ENCODE measurements at regions not wholly inside any gene's neighbourhood (a gene's known extent, or its start where the extent isn't known, plus 50 kb on each side); places are given as distances from the start of the nearest gene placed in this dataset.
A peak's percentile ranks its signal among the peaks of the same experiment; 100 is the strongest.

DNA sequence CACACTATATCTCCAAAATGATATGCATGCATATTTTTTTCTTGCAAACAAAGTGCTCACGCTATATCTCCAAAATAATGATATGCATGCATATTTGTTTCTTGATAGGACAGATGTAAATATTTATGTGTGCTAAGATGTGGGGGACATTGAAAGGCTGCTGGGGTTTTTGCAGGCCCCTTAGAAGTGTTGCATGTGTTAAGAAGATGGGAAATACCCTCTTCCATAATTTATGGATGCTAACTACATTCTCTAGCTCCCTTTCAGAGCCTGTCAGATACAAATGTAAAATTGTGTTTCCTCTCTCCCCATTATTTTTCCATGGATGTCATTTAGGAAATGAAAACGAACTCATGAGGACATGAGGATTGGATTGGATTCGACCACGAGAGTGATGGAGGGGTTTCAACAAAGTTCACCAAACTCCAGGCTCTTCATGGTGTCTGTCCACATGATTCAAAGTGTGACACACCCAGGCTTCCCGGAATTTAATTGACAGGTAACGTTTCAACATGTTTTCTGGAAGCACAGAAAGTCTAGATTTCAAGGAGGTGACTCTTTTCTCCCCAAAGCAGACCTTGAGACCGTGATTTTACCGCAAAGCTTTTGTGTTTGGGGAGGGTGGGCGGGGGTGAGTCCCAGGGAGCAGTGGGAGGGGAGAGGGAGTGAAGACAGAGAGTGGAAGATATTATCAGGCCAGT lies 94.4 kb upstream of the CD99 start:
- peaks cover 11% of the 10 kb centered on the region for H3K4me1 ChIP-seq (ENCODE audit: control insufficient read depth, insufficient read depth, low read length)

DNA sequence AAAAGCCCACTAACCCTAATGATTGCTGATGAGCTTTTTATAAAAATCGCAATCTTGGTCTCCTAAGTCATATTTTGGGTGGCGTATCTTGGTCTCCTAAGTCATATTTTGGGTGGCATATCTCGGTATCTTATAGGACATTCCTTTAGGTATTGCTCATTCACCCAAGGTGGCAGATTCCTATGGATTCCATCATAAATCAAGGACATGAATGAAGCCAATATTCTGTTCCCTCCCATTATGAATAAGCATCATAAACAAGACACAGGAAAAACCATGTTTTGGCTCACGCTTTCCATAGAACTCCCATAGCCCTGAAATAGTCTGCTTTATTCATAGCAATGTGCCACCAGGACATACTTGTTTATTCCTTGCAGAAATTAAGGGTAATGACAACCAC lies 95.0 kb upstream of the CD99 start:
- H3K9ac ChIP-seq (ENCODE audit: low read depth, low read length): no peak overlapping the region
- no peak overlapping the region for H3K4me3 ChIP-seq (ENCODE audit: low read depth, low read length)
- no peaks in the 10 kb centered on the region for H3K9me3 ChIP-seq (ENCODE audit: control insufficient read depth, insufficient read depth, low read length)
- H3K27ac ChIP-seq (ENCODE audit: low read depth, low read length): no peak overlapping the region
- no peaks in the 10 kb centered on the region for H3K27me3 ChIP-seq (ENCODE audit: control insufficient read depth, insufficient read depth, low read length)
- H3K4me1 ChIP-seq (ENCODE audit: control insufficient read depth, insufficient read depth, low read length): peaks cover 11% of the 10 kb centered on the region
- no peaks in the 10 kb centered on the region for H3K36me3 ChIP-seq (ENCODE audit: control insufficient read depth, insufficient read depth, low read length)

More for the DNA sequence above, 94.4 kb upstream of the CD99 start:
- H3K27ac ChIP-seq (ENCODE audit: low read depth, low read length): no peak overlapping the region
- no peaks in the 10 kb centered on the region for H3K9me3 ChIP-seq (ENCODE audit: control insufficient read depth, insufficient read depth, low read length)
- H3K4me3 ChIP-seq (ENCODE audit: low read depth, low read length): no peak overlapping the region
- H3K36me3 ChIP-seq (ENCODE audit: control insufficient read depth, insufficient read depth, low read length): no peaks in the 10 kb centered on the region
- no peaks in the 10 kb centered on the region for H3K27me3 ChIP-seq (ENCODE audit: control insufficient read depth, insufficient read depth, low read length)
- no peak overlapping the region for H3K9ac ChIP-seq (ENCODE audit: low read depth, low read length)

DNA sequence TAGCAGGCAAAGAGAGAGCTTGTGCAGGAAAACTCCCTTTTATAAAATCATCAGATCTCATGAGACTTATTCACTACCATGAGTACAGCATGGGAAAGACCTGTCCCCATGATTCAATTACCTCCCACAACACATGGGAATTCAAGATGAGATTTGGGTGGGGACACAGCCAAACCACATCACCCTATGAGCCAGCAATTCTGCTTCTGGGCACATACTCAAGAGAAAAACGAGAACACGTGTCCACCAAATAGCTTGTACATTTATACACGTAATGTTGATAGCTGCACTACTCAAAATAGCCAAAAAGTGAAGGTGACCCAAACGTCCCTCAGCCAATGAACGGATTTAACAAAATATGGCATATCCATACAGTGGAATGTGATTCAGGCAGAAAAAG lies 94.5 kb upstream of the DHRSX start:
- H3K27ac ChIP-seq (ENCODE audit: low read depth, low read length): no peak overlapping the region
- no peaks in the 10 kb centered on the region for H3K27me3 ChIP-seq (ENCODE audit: control insufficient read depth, insufficient read depth, low read length)
- H3K9ac ChIP-seq (ENCODE audit: low read depth, low read length): no peak overlapping the region
- no peaks in the 10 kb centered on the region for H3K9me3 ChIP-seq (ENCODE audit: control insufficient read depth, insufficient read depth, low read length)
- H3K36me3 ChIP-seq (ENCODE audit: control insufficient read depth, insufficient read depth, low read length): no peaks in the 10 kb centered on the region
- peaks cover 11% of the 10 kb centered on the region for H3K4me1 ChIP-seq (ENCODE audit: control insufficient read depth, insufficient read depth, low read length)
- H3K4me3 ChIP-seq (ENCODE audit: low read depth, low read length): no peak overlapping the region

DNA sequence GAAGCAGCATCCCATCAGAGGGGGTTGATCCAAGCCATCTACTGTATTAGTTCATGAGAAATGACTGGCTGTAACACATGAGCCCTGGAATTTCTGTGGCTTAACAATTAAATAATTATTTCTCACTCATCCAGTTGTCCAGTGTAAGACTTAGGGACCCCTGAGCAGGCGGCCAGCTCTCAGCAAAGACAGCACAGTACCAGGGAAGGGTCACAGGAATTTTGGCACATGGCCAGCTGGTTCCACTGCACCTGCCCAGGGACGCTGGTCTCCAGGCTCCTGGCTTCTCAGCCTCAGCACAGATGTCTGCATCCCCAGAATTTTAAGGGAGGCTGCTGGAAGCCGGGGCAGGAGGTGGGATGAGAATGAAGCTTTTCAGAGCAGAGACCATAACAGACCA lies 93.7 kb upstream of the DHRSX start:
- Histone ChIP-seq H3K9ac (ENCODE audit: low read depth, low read length) (no peak overlapping the region), H3K4me3 (ENCODE audit: low read depth, low read length) (no peak overlapping the region), H3K36me3 (ENCODE audit: control insufficient read depth, insufficient read depth, low read length) (no peaks in the 10 kb centered on the region), H3K27ac (ENCODE audit: low read depth, low read length) (no peak overlapping the region), H3K27me3 (ENCODE audit: control insufficient read depth, insufficient read depth, low read length) (no peaks in the 10 kb centered on the region), H3K4me1 (ENCODE audit: control insufficient read depth, insufficient read depth, low read length) (peaks cover 11% of the 10 kb centered on the region), H3K9me3 (ENCODE audit: control insufficient read depth, insufficient read depth, low read length) (no peaks in the 10 kb centered on the region)

DNA sequence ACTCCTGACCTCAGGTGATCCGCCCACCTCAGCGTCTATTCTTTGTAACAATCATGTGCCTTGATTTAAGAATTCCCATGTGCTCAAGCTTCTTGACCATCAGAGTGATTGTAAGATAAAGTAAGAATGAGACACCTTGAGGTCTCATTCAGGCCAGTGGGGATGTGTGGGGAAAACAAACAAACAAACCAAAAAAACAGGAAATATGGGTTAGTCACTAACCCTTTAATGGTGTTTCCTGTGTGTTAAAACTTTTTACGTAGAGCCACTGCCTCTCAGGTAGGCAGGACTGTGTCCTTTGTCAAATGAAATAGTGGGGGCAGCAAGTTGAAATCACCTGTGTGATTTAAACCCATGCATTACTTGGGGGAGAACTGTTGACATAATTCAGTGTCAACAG lies 91.5 kb upstream of the DHRSX start:
- no peak overlapping the region for H3K4me3 ChIP-seq (ENCODE audit: low read depth, low read length)
- no peaks in the 10 kb centered on the region for H3K36me3 ChIP-seq (ENCODE audit: control insufficient read depth, insufficient read depth, low read length)
- no peaks in the 10 kb centered on the region for H3K9me3 ChIP-seq (ENCODE audit: control insufficient read depth, insufficient read depth, low read length)
- H3K27me3 ChIP-seq (ENCODE audit: control insufficient read depth, insufficient read depth, low read length): no peaks in the 10 kb centered on the region
- H3K4me1 ChIP-seq (ENCODE audit: control insufficient read depth, insufficient read depth, low read length): peaks cover 11% of the 10 kb centered on the region
- no peak overlapping the region for H3K9ac ChIP-seq (ENCODE audit: low read depth, low read length)
- H3K27ac ChIP-seq (ENCODE audit: low read depth, low read length): peak overlapping the region; percentile 9

DNA sequence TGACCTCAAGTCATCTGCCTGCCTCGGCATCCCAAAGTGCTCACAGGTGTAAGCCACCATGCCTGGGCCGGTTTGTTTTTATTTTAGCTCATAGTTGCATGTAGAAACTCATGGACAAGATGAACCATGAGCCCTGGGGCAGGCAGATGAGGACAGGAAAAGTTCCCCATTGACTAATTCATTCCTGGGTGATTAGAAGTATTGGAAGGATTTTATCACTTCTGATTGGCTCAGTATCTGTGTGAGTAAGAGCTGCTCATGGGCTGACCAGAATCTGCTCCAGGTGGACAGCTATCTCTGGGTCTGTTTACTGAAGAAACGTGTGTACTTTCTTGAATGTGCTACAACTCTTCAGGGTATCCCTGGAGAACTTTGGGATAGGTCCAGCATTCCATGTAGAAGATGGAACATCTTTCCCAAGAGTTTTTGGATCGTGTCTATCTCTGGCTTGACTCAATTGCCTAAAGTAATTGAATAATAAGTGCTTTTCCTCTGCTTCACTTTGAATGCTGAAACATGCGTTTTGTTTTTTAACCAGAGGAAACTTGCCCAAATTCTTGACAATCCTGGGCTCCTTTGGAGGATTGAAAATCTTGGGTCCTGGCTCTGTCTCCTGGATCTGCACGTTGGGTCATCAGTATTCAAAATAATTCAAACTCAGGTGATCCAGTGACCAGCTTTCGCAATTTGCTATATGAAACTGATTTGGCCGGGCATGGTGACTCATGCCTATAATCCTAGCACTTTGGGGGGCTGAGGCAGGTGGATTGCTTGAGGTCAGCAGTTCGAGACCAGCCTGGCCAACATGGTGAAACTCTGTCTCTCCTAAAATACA lies 88.6 kb upstream of the DHRSX start:
- H3K36me3 ChIP-seq (ENCODE audit: control insufficient read depth, insufficient read depth, low read length): no peaks in the 10 kb centered on the region
- H3K27ac ChIP-seq (ENCODE audit: low read depth, low read length): no peak overlapping the region
- peaks cover 27% of the 10 kb centered on the region for H3K4me1 ChIP-seq (ENCODE audit: control insufficient read depth, insufficient read depth, low read length)
- H3K9ac ChIP-seq (ENCODE audit: low read depth, low read length): no peak overlapping the region
- H3K9me3 ChIP-seq (ENCODE audit: control insufficient read depth, insufficient read depth, low read length): no peaks in the 10 kb centered on the region
- H3K4me3 ChIP-seq (ENCODE audit: low read depth, low read length): no peak overlapping the region
- peaks cover 20% of the 10 kb centered on the region for H3K27me3 ChIP-seq (ENCODE audit: control insufficient read depth, insufficient read depth, low read length)

DNA sequence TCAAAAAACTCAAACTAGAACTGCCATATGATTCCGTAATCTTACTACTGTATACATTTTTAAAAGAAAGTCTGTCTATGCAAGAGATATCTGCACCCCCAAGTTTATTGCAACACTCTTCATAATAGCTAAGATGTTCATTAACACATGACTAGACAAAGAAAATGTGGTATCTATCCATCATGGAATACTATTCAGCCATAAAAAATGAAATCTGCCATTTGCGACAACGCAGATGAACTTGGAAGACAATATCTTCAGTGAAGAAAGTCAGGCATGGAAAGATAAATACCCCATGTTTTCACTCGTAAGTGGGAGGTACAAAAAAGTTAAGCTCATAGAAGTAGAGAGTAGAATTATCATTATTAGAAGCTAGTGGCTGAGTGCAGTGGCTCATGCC lies 87.3 kb upstream of the DHRSX start:
- H3K36me3 ChIP-seq (ENCODE audit: control insufficient read depth, insufficient read depth, low read length): no peaks in the 10 kb centered on the region
- H3K9me3 ChIP-seq (ENCODE audit: control insufficient read depth, insufficient read depth, low read length): no peaks in the 10 kb centered on the region
- H3K4me1 ChIP-seq (ENCODE audit: control insufficient read depth, insufficient read depth, low read length): peaks cover 29% of the 10 kb centered on the region
- no peak overlapping the region for H3K9ac ChIP-seq (ENCODE audit: low read depth, low read length)
- no peak overlapping the region for H3K27ac ChIP-seq (ENCODE audit: low read depth, low read length)
- H3K4me3 ChIP-seq (ENCODE audit: low read depth, low read length): no peak overlapping the region
- H3K27me3 ChIP-seq (ENCODE audit: control insufficient read depth, insufficient read depth, low read length): peaks cover 29% of the 10 kb centered on the region

DNA sequence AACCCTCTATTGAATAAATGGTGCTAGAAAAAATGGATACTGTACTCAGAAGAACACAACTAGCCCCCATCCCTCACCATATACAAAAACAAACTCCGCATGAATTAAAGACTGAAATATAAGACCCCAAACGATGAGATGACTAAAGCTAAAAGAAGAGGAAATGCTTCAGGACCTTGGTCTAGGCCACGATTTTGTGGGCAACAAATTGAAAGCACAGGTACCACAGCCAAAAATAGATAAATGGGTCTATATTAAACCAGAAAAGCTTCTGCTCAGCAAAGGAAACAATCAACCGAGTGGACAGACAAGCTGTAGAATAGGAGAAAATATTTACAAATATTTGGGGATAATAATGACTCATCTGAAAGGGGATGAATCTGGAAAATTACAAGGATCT lies 86.4 kb upstream of the DHRSX start:
- no peak overlapping the region for H3K27ac ChIP-seq (ENCODE audit: low read depth, low read length)
- peaks cover 38% of the 10 kb centered on the region for H3K27me3 ChIP-seq (ENCODE audit: control insufficient read depth, insufficient read depth, low read length)
- no peak overlapping the region for H3K9ac ChIP-seq (ENCODE audit: low read depth, low read length)
- no peaks in the 10 kb centered on the region for H3K9me3 ChIP-seq (ENCODE audit: control insufficient read depth, insufficient read depth, low read length)
- H3K4me1 ChIP-seq (ENCODE audit: control insufficient read depth, insufficient read depth, low read length): peaks cover 24% of the 10 kb centered on the region
- no peaks in the 10 kb centered on the region for H3K36me3 ChIP-seq (ENCODE audit: control insufficient read depth, insufficient read depth, low read length)
- no peak overlapping the region for H3K4me3 ChIP-seq (ENCODE audit: low read depth, low read length)

DNA sequence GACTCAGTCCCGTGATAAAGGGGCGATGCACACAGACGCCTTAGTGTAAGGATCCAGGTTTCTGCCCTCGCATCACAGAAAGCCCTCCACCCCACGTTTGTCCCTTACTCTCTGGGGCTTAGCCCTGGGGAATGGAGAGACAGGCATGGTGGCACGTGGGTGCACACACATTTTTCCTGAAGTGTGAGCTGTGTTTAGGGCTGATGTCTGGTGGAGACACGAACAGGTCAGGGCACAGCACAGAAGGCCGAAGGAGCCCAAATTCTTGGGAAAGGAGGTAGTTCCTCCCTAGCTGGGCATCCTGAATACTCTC lies 84.3 kb upstream of the DHRSX start:
- Histone ChIP-seq H3K9me3 (ENCODE audit: control insufficient read depth, insufficient read depth, low read length) (no peaks in the 10 kb centered on the region), H3K4me1 (ENCODE audit: control insufficient read depth, insufficient read depth, low read length) (peaks cover 22% of the 10 kb centered on the region), H3K27ac (ENCODE audit: low read depth, low read length) (no peak overlapping the region), H3K4me3 (ENCODE audit: low read depth, low read length) (peak overlapping the region; percentile 57; the same call in 1 of the 2 replicates), H3K9ac (ENCODE audit: low read depth, low read length) (no peak overlapping the region), H3K27me3 (ENCODE audit: control insufficient read depth, insufficient read depth, low read length) (peaks cover 49% of the 10 kb centered on the region), H3K36me3 (ENCODE audit: control insufficient read depth, insufficient read depth, low read length) (no peaks in the 10 kb centered on the region)

DNA sequence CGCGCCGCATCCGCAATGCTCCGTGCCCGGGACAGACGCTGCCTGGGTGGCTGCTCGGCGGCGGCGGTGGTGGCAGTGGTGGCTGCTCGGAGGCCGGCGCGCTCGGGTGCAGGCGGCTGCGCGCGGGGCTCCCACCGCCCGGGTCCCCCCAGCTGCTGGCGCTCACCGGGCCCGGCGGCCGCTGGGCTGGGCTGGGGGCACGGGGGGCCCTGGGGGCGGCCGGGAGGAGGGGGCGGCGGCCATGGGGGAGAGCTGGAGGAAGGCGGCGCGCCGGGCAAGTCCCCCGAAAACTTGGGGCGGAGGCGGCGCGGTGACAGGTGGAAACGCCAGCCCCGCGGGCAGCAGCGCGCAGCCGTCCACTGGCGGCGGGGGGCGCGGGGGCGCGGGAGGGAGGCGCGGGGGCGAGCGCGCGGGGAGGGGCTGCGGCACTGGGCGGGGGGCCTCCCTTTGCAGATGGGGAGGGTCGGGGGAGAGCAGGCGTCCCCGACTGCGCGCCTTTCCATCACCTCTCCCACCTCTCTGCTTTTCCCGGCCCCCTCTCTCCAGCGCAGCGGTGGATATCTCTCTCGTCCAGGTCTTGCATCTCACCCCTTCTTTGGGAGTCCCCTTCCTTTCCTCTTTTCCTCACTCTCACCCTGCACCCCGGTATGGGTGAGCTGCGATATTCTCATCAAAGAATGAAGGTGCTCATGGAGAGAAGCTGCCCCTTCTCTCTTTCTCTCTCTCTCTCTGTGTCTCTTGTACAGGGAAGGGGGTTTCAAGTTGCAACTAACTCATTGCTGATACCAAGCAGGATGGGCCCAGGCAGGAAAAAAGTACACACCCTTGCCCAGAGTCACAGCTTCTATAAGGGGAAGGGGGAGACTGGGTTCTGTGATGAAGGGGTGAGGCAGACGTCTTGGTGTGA lies 83.7 kb upstream of the DHRSX start:
- Histone ChIP-seq H3K9me3 (ENCODE audit: control insufficient read depth, insufficient read depth, low read length) (no peaks in the 10 kb centered on the region), H3K4me1 (ENCODE audit: control insufficient read depth, insufficient read depth, low read length) (peaks cover 22% of the 10 kb centered on the region), H3K9ac (ENCODE audit: low read depth, low read length) (no peak overlapping the region), H3K27me3 (ENCODE audit: control insufficient read depth, insufficient read depth, low read length) (peaks cover 49% of the 10 kb centered on the region), H3K27ac (ENCODE audit: low read depth, low read length) (no peak overlapping the region), H3K36me3 (ENCODE audit: control insufficient read depth, insufficient read depth, low read length) (no peaks in the 10 kb centered on the region), H3K4me3 (ENCODE audit: low read depth, low read length) (peak overlapping the region; percentile 57)
